Hepatocyte (in vitro differentiated cells): ENCODE measurements at regions not wholly inside any gene's neighbourhood (a gene's known extent, or its start where the extent isn't known, plus 50 kb on each side); places are given as distances from the start of the nearest gene placed in this dataset.

ENCODE experiments used
- CTCF ChIP-seq: fragments of 200-600 bp; sonication (generic); IDR thresholded peaks from 2 replicates; pipeline ENCODE4 v1.5.1; 2016; ENCODE audit warnings: antibody characterized with exemption, mild to moderate bottlenecking; ENCODE audit not compliant: poor library complexity
- EZH2 ChIP-seq: fragments of 200-600 bp; sonication (generic); IDR thresholded peaks from 2 replicates; pipeline ENCODE4 v1.6.1; 2016; ENCODE audit warnings: antibody characterized with exemption, mild to moderate bottlenecking, borderline replicate concordance

DNA sequence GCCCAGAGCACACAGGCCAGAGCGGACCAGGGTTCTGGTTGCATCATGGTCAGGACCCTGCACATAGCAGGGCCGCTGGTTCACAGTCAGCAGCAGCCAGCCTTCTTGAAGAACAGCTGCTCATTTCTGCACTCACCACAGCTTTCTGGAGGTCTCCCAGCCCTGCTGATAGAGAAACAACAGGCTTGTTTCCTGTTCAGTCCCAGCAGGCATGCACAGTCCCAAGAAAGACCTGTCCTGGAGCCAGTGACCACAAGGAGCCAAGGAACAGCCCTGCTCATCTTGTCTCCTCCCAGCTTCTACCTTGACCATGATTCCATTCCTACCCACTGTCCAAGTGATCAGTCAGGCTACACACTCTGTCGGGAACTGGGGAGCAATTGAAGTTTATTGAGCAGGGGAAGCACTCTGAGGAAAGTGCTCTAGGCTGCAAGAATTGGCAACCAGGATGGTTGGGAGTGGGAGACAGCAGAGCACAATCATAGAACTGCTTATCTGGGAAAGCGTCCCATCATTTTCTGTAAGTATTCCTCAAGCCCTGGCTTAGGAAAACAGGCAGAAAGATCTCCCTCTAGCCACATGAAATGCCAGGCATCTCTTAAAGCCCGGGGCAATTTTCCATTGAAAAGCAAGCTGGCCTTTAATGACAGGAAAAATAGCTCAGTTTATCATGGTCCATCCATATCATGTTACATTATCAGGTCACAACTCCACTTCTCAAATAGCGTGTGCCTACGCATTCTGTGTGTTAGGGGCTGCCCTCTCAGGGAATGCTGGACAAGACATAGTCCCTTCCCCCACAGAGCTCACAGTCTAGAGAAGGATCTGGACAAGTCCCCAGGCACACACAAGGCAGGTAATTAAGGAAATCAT is 155.4 kb upstream of the FOXF1 start:
- TF ChIP-seq EZH2 = no peak
- no peak for TF ChIP-seq CTCF
